GM12864 (cell line): ENCODE measurements at regions not wholly inside any gene's neighbourhood (a gene's known extent, or its start where the extent isn't known, plus 50 kb on each side); places are given as distances from the start of the nearest gene placed in this dataset.

ENCODE experiments used
- DNase-seq: peaks from one replicate; pipeline ENCODE4 v3.0.0-alpha.2; 2011; ENCODE audit warnings: low read depth
- H3K4me3 ChIP-seq: 2 replicates; pipeline ENCODE4 v1.5.1; 2011; ENCODE audit warnings: mild to moderate bottlenecking, low read depth, low read length, control low read depth
- CTCF ChIP-seq: IDR thresholded peaks from 2 replicates; pipeline ENCODE4 v1.5.1; 2011; ENCODE audit warnings: low read depth, mild to moderate bottlenecking, moderate library complexity, low read length, control low read depth, inconsistent platforms; ENCODE audit errors: missing control alignments

- TF ChIP-seq CTCF: no peak
- no peak overlapping the region for H3K4me3 ChIP-seq
- no peak for DNase-seq
These were observed 167.5 kb downstream of the SYK start for GRCh38 chr9:90969021-90969675.

- no peak overlapping the region for H3K4me3 ChIP-seq
- DNase-seq: no peak
- TF ChIP-seq CTCF: no peak
These were observed 169.0 kb downstream of the SYK start for GRCh38 chr9:90970608-90971007.

GRCh38 chr9:90972057-90972456 is 170.4 kb downstream of the SYK start:
- H3K4me3 ChIP-seq: no peak overlapping the region
- no peak for TF ChIP-seq CTCF
- DNase-seq: peak; percentile 53

- TF ChIP-seq CTCF: no peak
- no peak for DNase-seq
- no peak overlapping the region for H3K4me3 ChIP-seq
These were observed 172.4 kb downstream of the SYK start for GRCh38 chr9:90974016-90974415.

GRCh38 chr9:90974643-90975245 is 173.1 kb downstream of the SYK start:
- no peak overlapping the region for H3K4me3 ChIP-seq
- no peak for TF ChIP-seq CTCF
- DNase-seq: no peak

- no peak overlapping the region for H3K4me3 ChIP-seq
- TF ChIP-seq CTCF: no peak
- DNase-seq: no peak
These were observed 174.3 kb downstream of the SYK start for GRCh38 chr9:90975781-90976538.

- no peak for TF ChIP-seq CTCF
- H3K4me3 ChIP-seq: no peak overlapping the region
- DNase-seq: no peak
These were observed 177.5 kb downstream of the SYK start for GRCh38 chr9:90979138-90979551.
